HG02759 (cell line): ENCODE measurements at regions not wholly inside any gene's neighbourhood (a gene's known extent, or its start where the extent isn't known, plus 50 kb on each side); places are given as distances from the start of the nearest gene placed in this dataset.

Experiments
- ATAC-seq: cut with Tn5 transposase; IDR thresholded peaks from one replicate; pipeline ENCODE4 v1.9.1; 2021; ENCODE audit warnings: mild to moderate bottlenecking, moderate library complexity; ENCODE audit not compliant: unreplicated experiment

DNA sequence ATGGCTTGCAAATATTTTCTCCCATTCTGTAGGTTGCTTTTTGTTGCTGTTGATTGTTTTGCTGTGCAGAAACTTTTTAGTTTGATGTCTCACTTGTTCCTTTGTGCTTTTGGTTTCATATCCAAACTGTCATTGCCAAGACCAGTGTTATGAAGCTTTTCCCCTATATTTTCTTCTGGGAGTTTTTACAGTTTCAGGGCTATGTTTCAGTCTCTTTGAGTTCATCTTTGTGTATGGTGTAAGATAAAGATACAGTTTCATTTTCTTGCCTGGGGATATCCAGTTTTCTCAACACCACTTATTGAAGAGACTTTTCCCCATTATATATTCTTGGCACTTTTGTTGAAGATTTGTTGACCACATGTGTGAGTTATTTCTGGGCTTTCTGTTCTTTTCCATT lies 139.9 kb downstream of the MRPL57 start:
- ATAC-seq, result no peak

DNA sequence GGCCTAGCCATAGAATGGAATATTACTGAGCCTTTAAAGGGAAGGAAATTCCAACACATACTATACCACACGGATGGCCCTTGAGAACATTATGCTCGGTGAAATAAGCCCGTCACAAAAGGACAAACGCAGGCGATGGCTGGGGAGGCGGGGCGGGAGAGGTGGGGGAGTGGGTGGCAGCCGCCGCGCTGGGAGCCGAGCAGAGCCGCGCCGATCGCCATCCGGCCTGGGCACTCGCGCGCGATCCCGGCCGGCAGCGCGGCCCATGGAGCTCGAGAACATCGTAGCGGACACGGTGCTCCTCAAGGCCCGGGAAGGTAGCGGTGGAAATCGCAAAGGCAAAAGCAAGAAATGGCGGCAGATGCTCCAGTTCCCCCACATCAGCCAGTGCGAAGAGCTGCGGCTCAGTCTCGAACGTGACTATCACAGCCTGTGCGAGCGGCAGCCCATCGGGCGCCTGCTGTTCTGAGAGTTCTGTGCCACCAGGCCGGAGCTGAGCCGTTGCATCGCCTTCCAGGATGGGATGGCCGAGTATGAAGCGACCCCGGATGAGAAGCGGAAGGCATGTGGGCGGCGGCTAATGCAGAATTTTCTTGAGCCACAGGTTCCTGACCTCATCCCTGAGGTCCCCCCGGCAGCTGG lies 140.1 kb downstream of the ZDHHC20 start:
- no peak for ATAC-seq

GRCh38 chr13:21319869-21320641 lies 139.0 kb downstream of the ZDHHC20 start:
- no peak for ATAC-seq

DNA sequence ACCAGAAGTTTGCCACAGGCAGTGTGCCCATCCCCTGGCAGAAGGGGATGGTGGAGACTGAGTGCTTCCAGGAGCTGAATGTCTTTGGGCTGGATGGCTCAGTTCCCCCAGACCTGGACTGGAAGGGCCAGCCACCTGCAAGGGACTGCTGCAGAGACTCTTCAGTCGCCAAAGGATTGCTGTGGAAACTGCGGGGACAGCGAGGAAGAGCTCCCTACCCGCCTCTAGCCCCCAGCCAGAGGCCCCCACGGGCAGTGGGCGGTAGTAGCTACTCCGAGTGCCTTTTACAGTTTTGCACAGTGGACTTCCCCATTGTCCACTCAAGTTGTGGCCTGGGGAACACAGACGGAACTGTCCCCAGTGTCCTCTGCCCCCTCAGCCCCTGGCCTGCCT lies 138.5 kb downstream of the ZDHHC20 start:
- ATAC-seq, result no peak

DNA sequence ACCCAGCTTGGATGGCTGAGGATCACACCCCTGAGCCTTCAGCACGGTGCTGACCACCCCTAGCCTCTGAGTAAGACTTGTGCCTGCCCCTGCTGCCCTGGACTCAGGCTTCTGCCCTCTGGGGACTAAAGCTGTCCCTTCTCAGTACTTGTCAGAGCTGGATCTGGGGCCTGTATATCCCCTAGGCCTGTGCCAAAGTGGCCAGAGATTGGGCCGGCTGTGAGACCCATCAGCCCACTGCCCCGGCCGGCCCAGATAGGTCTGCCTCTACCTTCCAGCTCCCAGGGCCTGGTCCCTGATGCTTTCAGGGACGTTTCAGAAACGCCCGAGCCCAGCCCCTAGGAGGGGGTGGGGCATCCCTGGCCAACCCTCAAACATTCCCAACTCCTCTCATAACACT lies 137.8 kb downstream of the ZDHHC20 start:
- no peak for ATAC-seq

DNA sequence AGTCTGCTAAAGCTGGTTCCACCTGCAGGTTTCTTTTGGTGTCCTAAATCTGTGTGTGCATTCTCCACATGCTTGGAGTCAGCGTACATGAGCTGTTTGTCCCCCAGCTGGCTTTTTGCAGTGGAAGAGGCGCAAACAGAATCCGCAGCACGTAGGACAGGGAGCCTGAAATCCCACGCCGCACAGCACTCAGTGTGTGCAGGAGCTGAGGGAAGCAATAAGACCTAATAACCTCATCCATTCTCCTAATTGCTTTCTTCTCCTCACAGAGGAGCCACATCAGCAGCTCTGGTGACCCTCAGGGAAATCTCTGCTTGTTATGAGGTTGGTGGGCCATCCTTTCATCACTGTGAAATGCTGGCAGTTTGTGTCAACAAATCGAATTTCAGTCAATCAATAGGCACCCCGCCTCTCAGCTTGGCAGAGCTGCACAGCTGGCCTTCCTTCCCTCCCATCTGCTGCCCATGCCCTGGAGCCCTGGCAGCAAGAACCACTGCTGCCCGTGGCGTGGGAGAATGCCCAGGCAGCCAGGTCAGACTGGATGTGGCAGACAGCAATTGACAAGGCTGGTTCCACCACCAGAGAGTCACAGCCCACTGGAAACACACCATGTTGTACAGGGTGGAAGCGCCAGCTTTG lies 136.7 kb downstream of the ZDHHC20 start:
- no peak for ATAC-seq
